GM03348 (cell line): ENCODE measurements at regions not wholly inside any gene's neighbourhood (a gene's known extent, or its start where the extent isn't known, plus 50 kb on each side); places are given as distances from the start of the nearest gene placed in this dataset.
"Not testable (repeated sequence)": the region's sequence is repeated elsewhere in the genome, so short reads cannot be mapped to it uniquely, and the experiment has no call there.

Source experiments
- DNase-seq: peaks from one replicate; pipeline ENCODE4 v3.0.0; 2012; ENCODE audit warnings: low spot score

DNA sequence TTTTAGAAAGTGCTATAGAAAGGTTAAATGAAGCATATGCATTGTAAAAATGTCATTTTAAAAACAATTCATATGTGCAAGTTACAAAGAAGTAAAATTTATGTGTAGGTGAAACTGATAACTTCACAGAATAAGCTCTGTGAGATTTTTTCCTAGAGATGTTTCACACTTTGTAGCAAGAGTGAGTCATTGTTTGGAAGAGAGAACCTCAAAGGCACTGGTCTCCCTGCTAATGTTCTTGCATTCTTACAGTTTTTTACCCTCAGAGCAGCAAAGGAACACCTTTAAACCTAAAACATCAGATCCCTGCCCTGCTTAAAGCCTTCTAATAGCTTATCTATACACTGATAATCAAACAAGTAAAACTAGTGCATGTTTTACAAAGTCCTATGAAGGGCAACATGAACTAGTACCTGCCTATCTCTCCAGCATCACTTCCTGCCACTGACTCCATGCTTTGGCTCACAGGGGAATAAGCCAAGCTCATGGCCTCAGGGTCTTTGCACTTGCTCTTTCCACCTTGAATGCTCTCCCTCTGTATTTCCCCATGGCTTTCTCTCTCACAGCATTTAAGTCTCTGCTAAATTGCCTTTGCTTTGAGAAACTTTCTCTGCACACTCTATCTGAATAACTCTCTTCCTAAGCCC lies 997.0 kb downstream of the GATA3 start:
- no peak for DNase-seq

- no peak for DNase-seq
Measured at GRCh38 chr10:9052767-9053166, 998.3 kb downstream of the GATA3 start.

DNA sequence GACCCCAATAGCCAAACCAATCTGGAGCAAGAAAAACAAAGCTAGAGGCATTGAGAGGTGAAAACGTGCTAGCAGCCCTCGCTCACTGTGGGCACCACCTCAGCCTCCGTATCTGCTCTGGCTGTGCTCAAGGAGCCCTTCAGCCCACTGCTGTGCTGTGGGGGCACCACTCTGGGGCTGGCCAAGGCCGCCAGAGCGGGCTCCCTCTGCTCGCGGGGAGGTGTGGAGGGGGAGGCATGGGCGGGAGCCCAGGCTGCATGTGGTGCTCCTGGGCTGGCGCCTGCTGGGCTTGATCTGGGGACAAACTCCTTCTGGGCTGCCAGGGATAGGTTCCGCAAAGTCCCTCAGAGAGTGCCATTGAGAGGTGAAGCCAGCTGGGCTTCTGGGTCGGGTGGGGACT lies 1002.0 kb downstream of the GATA3 start:
- DNase-seq: no peak

DNA sequence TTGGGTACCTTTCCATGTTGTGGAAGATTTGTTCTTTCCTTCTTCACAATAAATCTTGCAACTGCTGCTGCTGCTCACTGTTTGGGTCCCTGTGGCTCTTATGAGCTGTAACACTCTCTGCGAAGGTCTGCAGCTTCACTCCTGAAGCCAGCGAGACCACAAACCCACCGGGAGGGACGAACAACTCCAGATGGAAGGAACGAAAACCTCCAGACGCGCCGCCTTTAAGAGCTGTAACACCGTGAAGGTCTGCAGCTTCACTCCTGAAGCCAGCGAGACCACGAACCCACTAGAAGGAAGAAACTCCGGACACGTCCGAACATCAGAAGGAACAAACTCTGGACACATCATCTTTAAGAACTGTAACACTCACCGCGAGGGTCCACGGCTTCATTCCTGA lies 1002.8 kb downstream of the GATA3 start:
- not testable (repeated sequence) for DNase-seq

GRCh38 chr10:9060314-9060713 lies 1005.8 kb downstream of the GATA3 start:
- DNase-seq: no peak

DNA sequence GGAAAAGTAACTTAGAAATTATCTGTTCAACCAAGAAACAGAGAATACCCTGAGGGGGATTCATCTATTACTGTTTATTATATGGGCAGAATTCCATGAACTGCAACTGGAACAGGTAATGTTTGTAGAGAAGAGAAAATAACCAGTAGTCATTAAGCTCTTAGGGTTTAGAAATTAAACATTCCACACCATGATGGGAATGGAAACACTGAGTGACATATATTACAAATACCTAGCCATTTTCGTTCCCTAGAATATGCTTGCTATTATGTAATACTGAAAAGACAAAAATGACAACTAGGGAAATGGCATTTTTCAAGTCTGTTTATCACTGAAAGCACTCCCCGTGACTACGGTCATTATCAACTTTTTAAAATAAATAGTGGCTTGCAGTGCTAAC lies 1007.4 kb downstream of the GATA3 start:
- DNase-seq: no peak

DNA sequence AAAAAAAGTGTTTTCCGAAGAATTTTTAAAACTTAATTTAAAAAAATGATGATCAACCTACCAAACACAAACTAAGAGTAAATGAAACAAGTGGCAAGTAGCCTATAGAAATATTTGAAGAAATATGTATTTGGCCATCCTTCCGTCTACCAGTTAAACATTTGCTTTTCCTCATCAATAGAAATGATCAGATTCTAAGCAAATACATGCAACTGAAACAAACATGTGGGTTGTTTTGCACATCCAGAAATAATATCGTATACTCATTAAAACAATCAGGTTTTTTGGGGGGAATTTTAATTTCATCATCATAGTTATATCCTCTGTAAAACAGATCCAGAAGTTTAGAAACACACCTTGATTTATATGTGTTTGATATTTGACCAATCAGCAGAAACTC lies 1011.7 kb downstream of the GATA3 start:
- DNase-seq: no peak

GRCh38 chr10:9068003-9068402 lies 1013.5 kb downstream of the GATA3 start:
- no peak for DNase-seq

DNA sequence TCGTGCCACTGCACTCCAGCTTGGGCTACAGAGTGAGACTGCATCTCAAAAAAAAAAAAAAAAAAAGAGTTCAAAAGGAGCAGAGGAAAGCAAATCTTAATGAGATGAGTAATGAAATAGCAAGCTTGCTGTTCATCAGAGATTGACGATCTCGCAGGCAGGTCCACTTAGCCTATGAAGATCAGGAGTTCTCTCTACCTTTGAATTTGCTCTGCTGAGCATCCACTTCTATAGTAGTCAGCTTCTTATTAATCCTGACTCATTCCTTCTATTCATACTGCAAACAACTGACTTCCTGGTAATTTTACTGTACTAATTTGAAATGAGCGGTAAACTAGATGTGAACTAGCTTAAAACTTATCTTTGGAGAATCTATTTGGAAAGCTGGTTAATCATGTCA lies 1014.6 kb downstream of the GATA3 start:
- DNase-seq: no peak

GRCh38 chr10:9075420-9075819 lies 1020.9 kb downstream of the GATA3 start:
- DNase-seq: no peak

- DNase-seq: no peak
Measured at GRCh38 chr10:9076066-9076465, 1021.6 kb downstream of the GATA3 start.

DNA sequence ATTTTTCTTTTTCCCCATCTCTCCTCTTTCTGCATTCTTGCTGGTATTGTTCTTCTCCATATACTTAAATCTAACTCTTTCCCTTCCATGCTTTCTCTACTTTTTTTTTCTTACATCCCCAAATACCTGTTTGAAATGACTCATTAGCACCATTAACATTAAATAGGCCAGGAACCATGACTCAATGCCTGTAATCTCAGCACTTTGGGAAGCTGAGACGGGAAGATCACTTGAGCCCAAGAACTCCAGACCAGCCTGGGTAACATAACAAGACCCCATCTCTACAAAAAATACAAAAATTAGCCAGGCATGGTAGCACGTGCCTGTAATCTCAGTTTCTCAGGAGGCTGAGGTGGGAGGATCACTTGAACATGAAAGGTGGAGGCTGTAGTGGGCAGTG lies 1026.8 kb downstream of the GATA3 start:
- no peak for DNase-seq

GRCh38 chr10:9081961-9082360 lies 1027.5 kb downstream of the GATA3 start:
- DNase-seq: no peak

GRCh38 chr10:9091530-9092093 lies 1037.1 kb downstream of the GATA3 start:
- no peak for DNase-seq

- DNase-seq: no peak
Measured at GRCh38 chr10:9096288-9096687, 1041.8 kb downstream of the GATA3 start.

DNA sequence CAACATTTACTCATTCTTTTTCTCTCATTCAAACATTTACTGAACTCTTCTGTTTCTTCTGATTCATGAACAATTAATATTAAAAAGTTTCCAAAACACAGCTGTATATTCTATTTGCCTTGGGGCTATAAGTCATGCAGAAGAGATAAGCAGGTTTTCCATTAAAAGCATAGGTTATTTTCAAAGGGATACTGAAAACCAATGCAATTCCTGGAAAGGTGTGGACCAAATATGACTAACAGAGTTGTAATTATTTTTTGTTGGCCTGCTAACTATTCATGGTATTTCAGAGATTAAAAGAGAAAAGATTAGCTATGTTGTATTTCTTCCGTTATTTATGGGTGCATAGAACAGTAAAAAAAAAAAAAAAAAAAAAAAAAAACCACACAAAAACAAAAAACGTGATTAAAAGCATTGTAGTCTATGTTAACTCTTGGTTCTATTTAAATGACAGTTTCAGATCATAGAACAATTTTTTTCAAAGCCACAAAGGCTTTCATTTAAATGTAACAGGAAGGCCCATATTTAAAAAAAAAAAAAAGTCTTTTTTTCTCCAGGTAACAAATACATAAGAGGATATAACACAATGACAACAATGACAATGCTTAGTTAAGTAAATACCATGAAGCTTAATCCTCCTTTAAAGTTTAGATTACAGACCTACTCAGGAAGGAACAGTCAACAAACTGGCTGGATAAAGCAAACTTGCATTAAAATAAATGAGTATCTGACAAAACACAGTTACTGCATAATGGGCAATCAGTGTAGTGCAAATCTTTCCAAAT lies 1042.9 kb downstream of the GATA3 start:
- DNase-seq: no peak

DNA sequence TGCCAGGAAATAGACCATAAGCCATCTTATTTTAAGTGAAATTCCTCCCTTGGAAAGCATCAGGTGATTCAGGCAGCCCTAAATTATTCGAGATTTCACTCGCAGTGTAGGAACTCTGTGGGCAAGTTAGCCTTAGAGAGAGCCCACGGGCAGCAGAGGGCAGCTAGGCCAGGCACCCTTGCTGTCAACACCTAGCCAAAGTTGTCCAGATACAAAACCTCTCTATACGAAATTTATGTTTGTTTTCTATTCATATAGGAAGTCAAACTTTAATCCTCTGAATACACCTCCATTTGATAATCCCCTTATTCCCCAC lies 1043.5 kb downstream of the GATA3 start:
- DNase-seq: no peak

GRCh38 chr10:9102026-9102425 lies 1047.5 kb downstream of the GATA3 start:
- DNase-seq: no peak

- DNase-seq: no peak
Measured at GRCh38 chr10:9103301-9103700, 1048.8 kb downstream of the GATA3 start.

DNA sequence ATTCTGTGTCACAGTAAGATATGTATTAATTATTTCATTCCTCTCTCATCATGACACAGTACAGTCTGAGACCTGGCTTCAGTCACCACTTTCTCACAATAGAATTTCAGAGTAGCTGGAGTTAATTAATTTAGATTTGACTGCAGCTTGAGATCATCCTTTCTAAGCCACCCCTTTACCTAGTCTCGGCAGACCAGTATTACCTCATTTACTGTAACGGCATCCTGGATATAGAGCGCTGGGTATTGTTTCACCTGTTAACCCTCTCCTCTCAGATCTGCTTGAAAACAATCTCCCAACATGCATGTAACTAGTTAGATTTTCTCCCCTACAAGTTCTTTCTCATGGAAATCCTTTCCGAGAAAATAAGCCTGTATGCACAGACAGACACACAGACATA lies 1057.5 kb downstream of the GATA3 start:
- DNase-seq: no peak

- DNase-seq: no peak
Measured at GRCh38 chr10:9126728-9127127, 1072.2 kb downstream of the GATA3 start.

DNA sequence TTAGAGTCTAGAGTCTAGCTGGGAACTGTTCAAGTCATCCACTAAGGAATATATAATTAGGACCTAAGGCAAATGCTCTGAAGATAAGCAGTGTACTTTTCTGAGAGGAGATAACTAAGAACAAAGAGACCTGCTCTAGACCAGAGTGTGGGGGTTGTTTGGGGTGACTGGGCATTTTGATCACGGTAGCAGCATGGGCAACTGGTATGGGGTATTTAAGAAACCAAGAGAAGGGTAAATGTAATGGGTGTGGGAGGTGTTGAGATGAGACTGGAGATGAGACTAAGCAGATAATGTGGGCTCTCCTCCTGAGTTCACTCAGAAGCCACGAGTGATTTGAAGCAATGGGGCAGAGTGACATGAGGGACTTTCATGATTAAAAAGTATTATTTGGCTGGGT lies 1082.9 kb downstream of the GATA3 start:
- DNase-seq: no peak

DNA sequence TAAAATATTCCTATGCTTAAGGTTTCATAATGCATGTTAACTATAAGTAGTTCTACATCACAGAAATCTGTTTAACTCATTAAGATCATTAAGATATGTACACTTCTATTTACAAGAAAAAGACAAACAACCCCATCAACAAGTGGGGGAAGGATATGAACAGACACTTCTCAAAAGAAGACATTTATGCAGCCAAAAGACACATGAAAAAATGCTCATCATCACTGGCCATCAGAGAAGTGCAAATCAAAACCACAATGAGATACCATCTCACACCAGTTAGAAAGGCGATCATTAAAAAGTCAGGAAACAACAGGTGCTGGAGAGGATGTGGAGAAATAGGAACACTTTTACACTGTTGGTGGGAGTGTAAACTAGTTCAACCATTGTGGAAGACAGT lies 1084.3 kb downstream of the GATA3 start:
- DNase-seq: not testable (repeated sequence)

GRCh38 chr10:9140373-9140772 lies 1085.9 kb downstream of the GATA3 start:
- no peak for DNase-seq
